Left ventricle myocardium inferior (tissue), 1 donor: ENCODE measurements at regions not wholly inside any gene's neighbourhood (a gene's known extent, or its start where the extent isn't known, plus 50 kb on each side); places are given as distances from the start of the nearest gene placed in this dataset.
"Not testable (repeated sequence)": the region's sequence is repeated elsewhere in the genome, so short reads cannot be mapped to it uniquely, and the experiment has no call there.

Source experiments
- DNase-seq: peaks from one replicate; pipeline ENCODE4 v3.0.0-alpha.2; 2020
- H3K27ac ChIP-seq: fragments of 200-600 bp; replicated peaks from 2 replicates; pipeline ENCODE4 v1.8.0; 2021
- H3K27me3 ChIP-seq: fragments of 200-600 bp; 2 replicates; pipeline ENCODE4 v1.8.0; 2021; ENCODE audit warnings: low read depth
- H3K36me3 ChIP-seq: fragments of 200-600 bp; 2 replicates; pipeline ENCODE4 v1.8.0; 2021
- H3K4me1 ChIP-seq: fragments of 200-600 bp; 2 replicates; pipeline ENCODE4 v1.8.0; 2021
- H3K4me3 ChIP-seq: fragments of 200-600 bp; 2 replicates; pipeline ENCODE4 v1.8.0; 2021; ENCODE audit warnings: mild to moderate bottlenecking, moderate library complexity
- H3K9me3 ChIP-seq: fragments of 200-600 bp; replicated peaks from 2 replicates; pipeline ENCODE4 v1.8.0; 2021
- intact Hi-C: fragments of 100-400 bp; cut with micrococcal nuclease; formaldehyde crosslinking; loops from one replicate; pipeline ENCODE4 v1.11.0; 2022
- TF ChIP-seq, protein P1 (sequence below): fragments of 200-600 bp; IDR thresholded peaks from 2 replicates; pipeline ENCODE4 v1.8.0; 2021; ENCODE audit warnings: antibody characterized with exemption, mild to moderate bottlenecking, borderline replicate concordance
- donor health status: DM: no; HTN: yes; CAD: no; lungs with severe emphysema.

DNA sequence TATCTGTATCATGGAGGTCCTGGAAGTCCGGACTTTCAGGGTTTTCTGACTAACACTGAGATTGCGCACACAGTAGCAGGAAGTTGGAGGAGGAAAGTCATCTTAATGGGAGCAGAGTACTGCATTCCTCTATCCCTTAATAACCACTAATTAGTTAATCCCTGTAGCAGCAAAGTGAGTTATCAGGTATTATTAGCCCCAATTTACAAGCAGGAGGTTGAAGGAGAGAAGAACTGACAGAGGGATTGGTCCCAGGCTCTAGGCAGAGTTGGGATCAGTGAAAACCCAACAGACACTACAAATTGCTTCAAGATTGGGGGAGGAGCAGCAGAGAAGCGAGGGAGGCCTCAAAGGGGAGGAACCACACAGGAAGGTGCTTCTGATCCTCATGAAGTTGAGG, 74.5 kb upstream of the XPA start:
- H3K9me3 ChIP-seq = no peaks in the 10 kb centered on the region
- TF ChIP-seq, protein P1, sequence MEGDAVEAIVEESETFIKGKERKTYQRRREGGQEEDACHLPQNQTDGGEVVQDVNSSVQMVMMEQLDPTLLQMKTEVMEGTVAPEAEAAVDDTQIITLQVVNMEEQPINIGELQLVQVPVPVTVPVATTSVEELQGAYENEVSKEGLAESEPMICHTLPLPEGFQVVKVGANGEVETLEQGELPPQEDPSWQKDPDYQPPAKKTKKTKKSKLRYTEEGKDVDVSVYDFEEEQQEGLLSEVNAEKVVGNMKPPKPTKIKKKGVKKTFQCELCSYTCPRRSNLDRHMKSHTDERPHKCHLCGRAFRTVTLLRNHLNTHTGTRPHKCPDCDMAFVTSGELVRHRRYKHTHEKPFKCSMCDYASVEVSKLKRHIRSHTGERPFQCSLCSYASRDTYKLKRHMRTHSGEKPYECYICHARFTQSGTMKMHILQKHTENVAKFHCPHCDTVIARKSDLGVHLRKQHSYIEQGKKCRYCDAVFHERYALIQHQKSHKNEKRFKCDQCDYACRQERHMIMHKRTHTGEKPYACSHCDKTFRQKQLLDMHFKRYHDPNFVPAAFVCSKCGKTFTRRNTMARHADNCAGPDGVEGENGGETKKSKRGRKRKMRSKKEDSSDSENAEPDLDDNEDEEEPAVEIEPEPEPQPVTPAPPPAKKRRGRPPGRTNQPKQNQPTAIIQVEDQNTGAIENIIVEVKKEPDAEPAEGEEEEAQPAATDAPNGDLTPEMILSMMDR = no peak
- intact Hi-C loops = no loop called here
- DNase-seq = no peak
- no peak overlapping the region for H3K27ac ChIP-seq
- no peaks in the 10 kb centered on the region for H3K4me1 ChIP-seq
- no peak overlapping the region for H3K4me3 ChIP-seq
- H3K36me3 ChIP-seq = no peaks in the 10 kb centered on the region
- peaks cover 78% of the 10 kb centered on the region for H3K27me3 ChIP-seq

DNA sequence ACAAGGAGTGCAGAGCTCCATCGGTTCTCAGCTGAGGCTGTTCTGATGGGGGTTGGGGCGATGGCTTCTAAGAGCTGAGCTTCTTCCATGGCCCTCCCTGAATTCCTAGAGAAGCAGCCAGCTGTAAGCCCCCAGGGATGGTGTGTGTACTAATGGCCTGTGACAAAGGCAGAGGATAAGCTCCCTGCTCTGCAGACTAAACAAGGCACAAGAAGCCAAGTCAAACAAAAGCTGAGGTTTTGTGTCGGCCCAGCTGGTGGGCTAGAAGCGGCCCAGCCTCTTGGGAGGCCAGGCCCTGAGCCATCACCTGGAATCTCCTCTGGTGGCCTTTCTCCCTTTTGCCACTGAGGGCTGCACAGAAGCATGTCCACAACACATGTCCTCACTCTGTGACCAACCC, 75.0 kb upstream of the XPA start:
- DNase-seq = no peak
- H3K9me3 ChIP-seq = no peaks in the 10 kb centered on the region
- peaks cover 74% of the 10 kb centered on the region for H3K27me3 ChIP-seq
- TF ChIP-seq, protein P1 = no peak
- H3K4me3 ChIP-seq = no peak overlapping the region
- no peaks in the 10 kb centered on the region for H3K4me1 ChIP-seq
- H3K27ac ChIP-seq = no peak overlapping the region
- intact Hi-C loops = no loop called here
- H3K36me3 ChIP-seq = no peaks in the 10 kb centered on the region

DNA sequence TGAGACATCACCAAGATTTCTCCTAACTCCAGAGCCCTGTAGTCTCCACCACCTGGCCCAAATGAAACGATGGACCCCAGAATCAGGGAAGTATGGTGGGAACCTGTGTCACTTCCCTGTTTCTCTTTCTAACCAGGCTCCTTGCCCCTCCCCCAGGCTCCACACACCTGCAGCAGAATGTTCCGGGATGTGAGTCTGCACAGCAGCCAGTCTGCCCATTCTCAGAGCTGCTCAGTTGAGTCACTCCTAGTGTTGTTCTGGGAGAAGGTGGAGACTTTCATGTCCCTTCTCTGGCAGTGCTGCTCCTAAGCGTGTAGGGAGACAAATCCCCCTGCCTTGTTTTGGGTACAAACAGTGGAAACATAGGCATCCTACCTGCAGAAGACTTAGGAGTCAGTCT, 76.0 kb upstream of the XPA start:
- Histone ChIP-seq H3K27ac (no peak overlapping the region), H3K27me3 (peaks cover 74% of the 10 kb centered on the region), H3K4me1 (no peaks in the 10 kb centered on the region), H3K36me3 (no peaks in the 10 kb centered on the region), H3K9me3 (peaks cover under 1% of the 10 kb centered on the region), H3K4me3 (no peak overlapping the region)
- DNase-seq = no peak
- TF ChIP-seq, protein P1 = no peak
- intact Hi-C loops = no loop called here

DNA sequence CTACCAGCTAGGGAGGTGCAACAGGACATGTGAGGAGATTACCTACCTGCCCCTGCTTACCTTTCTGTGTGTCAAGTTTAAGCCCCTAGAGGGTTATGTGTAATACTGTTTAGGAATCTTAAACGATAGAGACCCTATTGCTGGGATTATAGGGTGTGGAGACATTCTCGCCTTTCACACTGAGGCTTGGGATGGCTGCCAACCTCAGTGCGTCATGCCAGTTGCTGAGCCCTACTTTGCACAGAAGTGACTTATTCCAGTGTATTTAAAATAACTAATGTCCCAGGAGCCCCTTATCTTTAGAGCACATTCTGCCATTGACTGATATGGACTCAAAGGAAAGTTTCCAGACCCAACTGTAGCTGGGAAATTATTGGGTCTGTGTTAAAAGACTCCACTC, 76.6 kb upstream of the XPA start:
- TF ChIP-seq, protein P1 = no peak
- H3K4me1 ChIP-seq = no peaks in the 10 kb centered on the region
- H3K36me3 ChIP-seq = no peaks in the 10 kb centered on the region
- H3K9me3 ChIP-seq = peaks cover 7% of the 10 kb centered on the region
- no peak overlapping the region for H3K27ac ChIP-seq
- intact Hi-C loops = no loop called here
- peak; percentile 34 for DNase-seq
- no peak overlapping the region for H3K4me3 ChIP-seq
- H3K27me3 ChIP-seq = peaks cover 72% of the 10 kb centered on the region

DNA sequence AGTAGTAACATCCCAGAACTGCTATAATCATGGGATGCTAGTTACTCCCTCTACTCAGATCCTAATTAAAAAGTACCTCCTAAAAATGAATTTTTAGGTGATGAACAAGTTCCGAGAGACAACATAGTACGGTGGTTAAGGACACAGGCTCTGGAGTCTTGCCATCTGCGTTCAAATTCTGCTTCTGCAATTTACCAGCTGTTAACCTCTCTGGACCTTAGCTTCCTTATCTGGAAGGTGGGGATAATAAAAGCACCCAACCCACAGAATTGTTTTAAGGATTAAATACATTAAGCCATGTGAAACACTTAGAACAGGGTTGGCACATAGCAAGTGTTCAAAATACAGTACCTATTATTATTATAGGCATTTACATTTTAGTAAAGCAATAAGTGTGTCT, 77.5 kb upstream of the XPA start:
- intact Hi-C loops = no loop called here
- TF ChIP-seq, protein P1 = no peak
- Histone ChIP-seq H3K4me3 (no peak overlapping the region), H3K27me3 (peaks cover 70% of the 10 kb centered on the region), H3K27ac (no peak overlapping the region), H3K4me1 (no peaks in the 10 kb centered on the region), H3K36me3 (no peaks in the 10 kb centered on the region), H3K9me3 (peaks cover 17% of the 10 kb centered on the region)
- DNase-seq = no peak

DNA sequence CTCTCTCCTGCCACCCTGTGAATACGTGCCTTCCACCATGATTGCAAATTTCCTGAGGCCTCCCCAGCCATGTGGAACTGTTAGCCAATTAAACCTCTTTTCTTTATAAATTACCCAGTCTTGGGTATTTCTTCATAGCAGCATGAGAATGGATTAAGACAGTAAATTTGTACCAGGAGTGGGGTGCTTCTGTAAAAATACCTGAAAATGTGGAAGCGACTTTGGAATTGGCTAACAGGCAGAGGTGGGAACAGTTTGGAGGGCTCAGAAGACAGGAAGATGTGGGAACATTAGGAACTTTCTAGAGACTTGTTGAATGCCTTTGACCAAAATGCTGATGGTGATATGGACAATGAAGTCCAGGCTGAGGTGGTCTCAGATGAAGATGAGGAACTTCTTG, 74.3 kb upstream of the FOXE1 start:
- H3K27ac ChIP-seq, H3K4me3 ChIP-seq, H3K36me3 ChIP-seq, intact Hi-C loops, H3K4me1 ChIP-seq, DNase-seq: not testable (repeated sequence)
- Histone ChIP-seq H3K27me3 (peaks cover 68% of the 10 kb centered on the region), H3K9me3 (peaks cover 20% of the 10 kb centered on the region)
